ENCODE measurements at regions not wholly inside any gene's neighbourhood (a gene's known extent, or its start where the extent isn't known, plus 50 kb on each side); places are given as distances from the start of the nearest gene placed in this dataset.

DNA sequence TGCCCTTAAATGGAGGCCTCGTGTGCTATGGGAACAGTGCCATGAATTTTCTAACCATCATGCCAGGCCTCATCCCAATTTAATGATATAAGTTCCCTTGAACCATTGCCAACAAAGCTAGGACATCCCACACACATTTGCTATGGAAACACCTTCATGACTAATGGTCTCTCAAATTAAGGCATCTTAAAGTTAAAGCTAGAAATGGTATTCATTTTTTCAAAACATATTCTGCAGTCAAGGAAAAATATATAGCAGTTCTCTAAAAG is 117.3 kb downstream of the BTG1 start:
- no peaks in the 10 kb centered on the region for H3K9me3 ChIP-seq (ENCODE audit: control insufficient read depth, insufficient read depth, low read length)
- no peak overlapping the region for H3K9ac ChIP-seq (ENCODE audit: low read depth, low read length)
- no peaks in the 10 kb centered on the region for H3K36me3 ChIP-seq (ENCODE audit: control insufficient read depth, insufficient read depth, low read length)
- no peak overlapping the region for H3K4me3 ChIP-seq (ENCODE audit: low read depth, low read length)
- no peaks in the 10 kb centered on the region for H3K4me1 ChIP-seq (ENCODE audit: control insufficient read depth, insufficient read depth, low read length)
- H3K27me3 ChIP-seq (ENCODE audit: control insufficient read depth, insufficient read depth, low read length), result no peaks in the 10 kb centered on the region

- H3K9me3 ChIP-seq (ENCODE audit: control insufficient read depth, insufficient read depth, low read length), result no peaks in the 10 kb centered on the region
- no peak overlapping the region for H3K9ac ChIP-seq (ENCODE audit: low read depth, low read length)
- H3K4me3 ChIP-seq (ENCODE audit: low read depth, low read length), result no peak overlapping the region
- H3K36me3 ChIP-seq (ENCODE audit: control insufficient read depth, insufficient read depth, low read length), result no peaks in the 10 kb centered on the region
- no peaks in the 10 kb centered on the region for H3K4me1 ChIP-seq (ENCODE audit: control insufficient read depth, insufficient read depth, low read length)
- no peaks in the 10 kb centered on the region for H3K27me3 ChIP-seq (ENCODE audit: control insufficient read depth, insufficient read depth, low read length)
These were observed 117.8 kb downstream of the BTG1 start for GRCh38 chr12:92027701-92028440.

DNA sequence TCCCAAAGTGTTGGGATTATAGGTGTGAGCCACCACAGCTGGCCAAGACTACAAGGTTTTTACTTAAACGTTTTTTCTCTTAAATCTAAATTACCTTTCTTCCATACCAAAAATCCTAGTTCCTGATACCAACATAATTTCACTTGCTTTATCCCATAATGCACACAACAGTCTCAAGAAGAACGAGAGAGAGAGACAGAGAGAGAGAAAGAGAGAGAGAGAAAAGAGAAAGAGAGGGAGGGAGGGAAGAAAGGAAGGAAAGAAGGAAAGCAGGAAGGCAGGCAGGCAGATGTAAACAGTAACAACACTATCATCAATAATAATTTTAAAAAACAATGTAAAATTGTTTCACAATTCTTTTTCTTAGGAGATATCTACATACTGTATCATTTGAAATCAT is 118.4 kb downstream of the BTG1 start:
- H3K4me1 ChIP-seq (ENCODE audit: control insufficient read depth, insufficient read depth, low read length), result no peaks in the 10 kb centered on the region
- no peak overlapping the region for H3K9ac ChIP-seq (ENCODE audit: low read depth, low read length)
- H3K4me3 ChIP-seq (ENCODE audit: low read depth, low read length), result no peak overlapping the region
- H3K27me3 ChIP-seq (ENCODE audit: control insufficient read depth, insufficient read depth, low read length), result no peaks in the 10 kb centered on the region
- no peaks in the 10 kb centered on the region for H3K9me3 ChIP-seq (ENCODE audit: control insufficient read depth, insufficient read depth, low read length)
- no peaks in the 10 kb centered on the region for H3K36me3 ChIP-seq (ENCODE audit: control insufficient read depth, insufficient read depth, low read length)

DNA sequence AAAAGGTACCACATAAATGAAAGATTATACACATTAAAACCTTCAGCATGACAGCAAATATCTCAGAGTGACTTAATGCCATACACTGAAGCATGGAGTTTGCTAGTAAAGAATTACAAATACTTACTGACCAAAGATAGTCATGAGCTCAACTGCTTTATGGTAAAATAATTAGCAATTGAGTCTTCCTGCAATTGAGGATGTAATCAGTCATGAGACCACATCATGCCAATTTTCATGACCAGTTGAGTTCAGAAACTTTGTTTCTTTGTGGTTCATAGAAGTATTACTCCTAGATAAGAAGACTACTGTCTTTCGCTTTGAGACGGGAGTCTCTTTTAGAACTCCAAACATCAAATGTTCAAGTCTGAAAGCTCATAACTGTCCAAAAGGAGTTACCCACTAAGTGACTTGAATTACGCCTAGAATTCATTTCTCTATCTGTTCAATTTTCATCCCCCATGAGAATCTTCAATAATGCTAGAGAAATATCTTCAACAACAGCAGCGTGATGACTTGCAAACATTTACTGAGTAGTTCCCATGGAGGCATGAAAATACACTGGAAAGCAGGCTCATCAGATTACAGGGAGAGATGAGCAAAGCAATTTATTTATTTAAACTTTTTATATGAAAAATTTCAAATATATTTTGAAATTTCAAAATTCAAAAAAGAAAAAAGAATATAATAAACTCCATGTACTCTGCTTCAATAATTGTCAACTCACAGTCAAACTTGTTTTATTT is 120.0 kb downstream of the BTG1 start:
- Histone ChIP-seq H3K9me3 (ENCODE audit: control insufficient read depth, insufficient read depth, low read length) (no peaks in the 10 kb centered on the region), H3K27me3 (ENCODE audit: control insufficient read depth, insufficient read depth, low read length) (no peaks in the 10 kb centered on the region), H3K4me3 (ENCODE audit: low read depth, low read length) (no peak overlapping the region), H3K9ac (ENCODE audit: low read depth, low read length) (no peak overlapping the region), H3K36me3 (ENCODE audit: control insufficient read depth, insufficient read depth, low read length) (no peaks in the 10 kb centered on the region), H3K4me1 (ENCODE audit: control insufficient read depth, insufficient read depth, low read length) (peaks cover 7% of the 10 kb centered on the region)

DNA sequence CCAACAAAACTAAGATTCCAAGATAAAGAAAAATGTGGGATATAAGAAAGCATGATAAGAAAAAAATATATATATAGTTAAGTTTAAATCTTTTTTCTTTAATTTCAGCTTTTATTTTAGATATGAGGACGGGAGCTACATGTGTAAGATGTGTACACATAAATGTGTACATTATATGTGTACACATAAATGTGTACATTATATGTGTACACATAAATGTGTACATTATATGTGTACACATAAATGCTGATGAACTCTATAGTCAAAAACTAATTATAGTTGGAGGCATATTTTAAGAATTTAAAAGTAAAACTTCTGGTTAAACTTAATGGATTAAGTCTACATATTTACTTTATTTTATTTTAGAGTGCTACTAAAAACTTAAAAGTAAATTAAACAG is 123.6 kb downstream of the BTG1 start:
- Histone ChIP-seq H3K4me3 (ENCODE audit: low read depth, low read length) (no peak overlapping the region), H3K4me1 (ENCODE audit: control insufficient read depth, insufficient read depth, low read length) (peaks cover 7% of the 10 kb centered on the region), H3K36me3 (ENCODE audit: control insufficient read depth, insufficient read depth, low read length) (no peaks in the 10 kb centered on the region), H3K9me3 (ENCODE audit: control insufficient read depth, insufficient read depth, low read length) (no peaks in the 10 kb centered on the region), H3K27me3 (ENCODE audit: control insufficient read depth, insufficient read depth, low read length) (no peaks in the 10 kb centered on the region), H3K9ac (ENCODE audit: low read depth, low read length) (no peak overlapping the region)

- Histone ChIP-seq H3K36me3 (ENCODE audit: control insufficient read depth, insufficient read depth, low read length) (no peaks in the 10 kb centered on the region), H3K9ac (ENCODE audit: low read depth, low read length) (no peak overlapping the region)
These were observed 124.0 kb downstream of the BTG1 start for GRCh38 chr12:92021666-92022035.

DNA sequence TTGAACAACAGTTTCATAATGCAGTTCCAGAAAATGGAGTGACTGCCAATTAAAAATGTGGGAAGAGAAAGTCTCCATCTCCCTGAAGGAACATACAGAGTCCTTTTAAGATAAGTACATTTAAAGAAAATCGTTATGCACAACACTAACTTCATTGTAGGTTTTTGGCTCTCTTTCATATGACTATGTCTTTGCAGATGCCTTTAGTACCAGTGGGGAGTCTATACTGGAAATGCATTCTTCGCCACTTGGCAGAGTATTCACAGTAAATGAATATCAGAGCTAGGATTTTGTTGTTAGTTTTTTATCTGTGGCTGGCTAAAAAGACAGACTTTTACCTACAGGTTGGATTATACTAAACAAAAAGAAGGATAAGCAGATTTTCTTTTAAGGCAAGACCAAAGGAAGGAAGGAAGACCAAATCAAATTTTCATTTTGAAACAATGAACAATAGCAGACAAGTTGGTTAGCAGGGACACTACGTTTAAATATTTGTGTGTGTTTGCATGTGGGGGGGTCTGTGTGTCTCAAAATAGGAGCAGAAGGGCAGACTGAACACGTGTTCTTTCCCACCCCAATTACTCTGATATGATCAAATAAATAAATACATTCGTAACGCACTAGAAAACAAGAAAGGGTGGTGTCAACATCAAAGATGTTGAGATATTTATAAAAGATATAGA is 124.5 kb downstream of the BTG1 start:
- Histone ChIP-seq H3K4me1 (ENCODE audit: control insufficient read depth, insufficient read depth, low read length) (peaks cover 7% of the 10 kb centered on the region), H3K9me3 (ENCODE audit: control insufficient read depth, insufficient read depth, low read length) (no peaks in the 10 kb centered on the region), H3K36me3 (ENCODE audit: control insufficient read depth, insufficient read depth, low read length) (no peaks in the 10 kb centered on the region), H3K27me3 (ENCODE audit: control insufficient read depth, insufficient read depth, low read length) (no peaks in the 10 kb centered on the region), H3K4me3 (ENCODE audit: low read depth, low read length) (no peak overlapping the region), H3K9ac (ENCODE audit: low read depth, low read length) (no peak overlapping the region)

More at GRCh38 chr12:92021666-92022035, 124.0 kb downstream of the BTG1 start:
- H3K27me3 ChIP-seq (ENCODE audit: control insufficient read depth, insufficient read depth, low read length), result no peaks in the 10 kb centered on the region
- H3K9me3 ChIP-seq (ENCODE audit: control insufficient read depth, insufficient read depth, low read length), result no peaks in the 10 kb centered on the region
- H3K4me1 ChIP-seq (ENCODE audit: control insufficient read depth, insufficient read depth, low read length), result peaks cover 7% of the 10 kb centered on the region
- H3K4me3 ChIP-seq (ENCODE audit: low read depth, low read length), result no peak overlapping the region

GRCh38 chr12:92019491-92020277 is 126.0 kb downstream of the BTG1 start:
- H3K9me3 ChIP-seq (ENCODE audit: control insufficient read depth, insufficient read depth, low read length), result no peaks in the 10 kb centered on the region
- H3K9ac ChIP-seq (ENCODE audit: low read depth, low read length), result no peak overlapping the region
- no peak overlapping the region for H3K4me3 ChIP-seq (ENCODE audit: low read depth, low read length)
- no peaks in the 10 kb centered on the region for H3K36me3 ChIP-seq (ENCODE audit: control insufficient read depth, insufficient read depth, low read length)
- H3K27me3 ChIP-seq (ENCODE audit: control insufficient read depth, insufficient read depth, low read length), result no peaks in the 10 kb centered on the region
- peaks cover 7% of the 10 kb centered on the region for H3K4me1 ChIP-seq (ENCODE audit: control insufficient read depth, insufficient read depth, low read length)

DNA sequence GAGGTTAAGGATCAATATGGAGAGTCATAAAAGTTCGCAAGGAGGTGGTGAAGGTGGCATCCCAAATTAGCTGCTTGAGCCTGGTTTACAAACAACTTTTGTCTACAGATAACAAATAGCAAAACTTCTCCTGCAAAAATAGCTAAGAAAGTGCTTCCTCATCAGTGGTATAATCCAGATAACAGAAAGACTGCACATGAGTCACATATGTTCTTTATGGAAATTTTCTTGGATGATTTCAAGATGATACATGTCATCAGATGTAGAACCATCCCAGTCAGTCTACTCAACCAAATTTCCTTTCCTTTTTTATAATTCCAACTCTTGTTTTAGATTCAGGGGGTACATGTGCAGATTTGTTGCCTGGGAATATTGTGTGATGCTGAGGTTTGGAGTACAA is 133.0 kb downstream of the BTG1 start:
- no peak overlapping the region for H3K9ac ChIP-seq (ENCODE audit: low read depth, low read length)
- H3K36me3 ChIP-seq (ENCODE audit: control insufficient read depth, insufficient read depth, low read length), result no peaks in the 10 kb centered on the region
- no peaks in the 10 kb centered on the region for H3K27me3 ChIP-seq (ENCODE audit: control insufficient read depth, insufficient read depth, low read length)
- H3K4me3 ChIP-seq (ENCODE audit: low read depth, low read length), result no peak overlapping the region
- no peaks in the 10 kb centered on the region for H3K9me3 ChIP-seq (ENCODE audit: control insufficient read depth, insufficient read depth, low read length)
- H3K4me1 ChIP-seq (ENCODE audit: control insufficient read depth, insufficient read depth, low read length), result no peaks in the 10 kb centered on the region

DNA sequence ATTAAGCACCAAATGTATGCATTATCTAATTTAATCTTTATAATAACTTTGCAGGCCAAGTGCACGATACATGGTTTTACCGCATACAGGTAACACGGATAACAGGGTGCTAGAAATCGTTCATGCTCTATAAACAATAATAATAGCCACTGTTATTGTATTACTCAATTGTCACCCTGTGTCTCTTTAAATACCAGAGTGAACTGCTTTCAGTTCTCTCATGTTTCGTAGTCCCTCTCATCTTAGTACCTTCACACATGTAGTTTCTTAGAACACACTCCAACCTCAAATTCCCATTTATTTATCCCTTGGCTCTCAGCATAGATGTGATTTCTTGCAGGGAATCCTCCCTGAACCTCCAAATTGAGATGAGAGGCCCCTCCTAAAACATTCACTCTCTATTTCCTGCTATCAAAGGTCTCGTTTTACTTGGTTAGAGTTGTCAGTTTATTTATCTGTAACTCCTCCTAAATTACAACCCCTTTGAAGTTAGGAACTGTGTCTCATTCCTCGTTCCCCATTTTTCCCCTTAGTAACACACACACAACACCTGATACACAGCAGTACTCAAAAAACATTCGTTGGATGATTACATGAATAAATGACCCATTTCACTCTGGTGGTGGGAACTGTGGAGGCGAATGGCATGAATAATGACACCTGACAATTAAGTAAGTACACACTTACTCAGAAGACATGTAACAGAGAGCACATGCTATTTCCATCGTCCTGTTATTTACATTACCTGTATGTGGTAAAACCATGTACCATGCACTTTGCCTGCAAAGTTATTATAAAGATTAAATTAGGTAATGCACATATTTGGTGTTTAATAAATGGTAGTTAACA is 134.6 kb downstream of the BTG1 start:
- H3K9ac ChIP-seq (ENCODE audit: low read depth, low read length), result no peak overlapping the region
- H3K9me3 ChIP-seq (ENCODE audit: control insufficient read depth, insufficient read depth, low read length), result no peaks in the 10 kb centered on the region

DNA sequence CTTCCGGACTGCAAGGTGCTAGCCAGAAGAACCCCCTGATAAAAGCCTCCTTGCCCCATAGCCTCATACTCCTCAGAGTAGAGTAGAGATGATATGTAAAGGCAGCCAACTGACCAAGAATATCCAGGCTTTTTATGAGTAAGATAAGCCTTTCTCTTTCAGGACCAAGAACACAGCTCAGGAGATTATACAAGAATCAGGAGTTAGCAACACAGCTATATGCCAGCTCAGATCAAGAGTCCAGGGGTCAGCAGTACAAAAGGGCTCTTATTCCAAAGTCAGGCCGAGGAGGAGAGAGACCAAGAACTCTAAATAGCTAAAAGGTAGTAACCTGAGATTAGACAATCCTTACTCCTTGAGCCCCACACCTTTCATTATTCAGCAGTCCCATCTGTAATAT is 135.3 kb downstream of the BTG1 start:
- H3K27me3 ChIP-seq (ENCODE audit: control insufficient read depth, insufficient read depth, low read length), result no peaks in the 10 kb centered on the region
- no peaks in the 10 kb centered on the region for H3K9me3 ChIP-seq (ENCODE audit: control insufficient read depth, insufficient read depth, low read length)
- no peaks in the 10 kb centered on the region for H3K4me1 ChIP-seq (ENCODE audit: control insufficient read depth, insufficient read depth, low read length)
- H3K4me3 ChIP-seq (ENCODE audit: low read depth, low read length), result no peak overlapping the region
- no peaks in the 10 kb centered on the region for H3K36me3 ChIP-seq (ENCODE audit: control insufficient read depth, insufficient read depth, low read length)
- H3K9ac ChIP-seq (ENCODE audit: low read depth, low read length), result no peak overlapping the region

More for the DNA sequence above, 134.6 kb downstream of the BTG1 start:
- Histone ChIP-seq H3K36me3 (ENCODE audit: control insufficient read depth, insufficient read depth, low read length) (no peaks in the 10 kb centered on the region), H3K27me3 (ENCODE audit: control insufficient read depth, insufficient read depth, low read length) (no peaks in the 10 kb centered on the region), H3K4me1 (ENCODE audit: control insufficient read depth, insufficient read depth, low read length) (no peaks in the 10 kb centered on the region), H3K4me3 (ENCODE audit: low read depth, low read length) (no peak overlapping the region)

Measured in iPS-15b (cell line).